ENCODE measurements at regions not wholly inside any gene's neighbourhood (a gene's known extent, or its start where the extent isn't known, plus 50 kb on each side); places are given as distances from the start of the nearest gene placed in this dataset.

DNA sequence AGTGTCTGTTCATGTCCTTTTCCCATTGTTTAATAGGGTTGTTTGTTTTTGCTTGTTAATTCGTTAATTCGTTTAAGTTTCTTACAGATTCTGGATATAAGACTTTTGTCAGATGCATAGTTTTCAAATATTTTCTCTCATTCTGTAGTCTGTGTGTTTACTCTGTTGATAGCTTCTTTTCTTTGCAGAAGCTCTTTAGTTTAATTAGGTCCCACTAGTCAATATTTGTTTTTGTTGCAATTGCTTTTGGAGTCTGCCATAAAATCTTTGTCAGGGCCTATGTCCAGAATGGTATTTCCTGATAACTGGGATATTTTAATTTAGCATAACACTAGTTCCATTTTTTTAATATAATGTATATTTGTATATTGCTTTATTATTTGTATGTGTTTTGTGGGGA lies 1380.1 kb downstream of the SUCLG1 start:
- Histone ChIP-seq H3K9ac (ENCODE audit: low read length) (no peak overlapping the region), H3K4me1 (ENCODE audit: control insufficient read depth, insufficient read depth, low read length) (no peaks in the 10 kb centered on the region), H3K27me3 (replicated peaks; ENCODE audit: control insufficient read depth, insufficient read depth, low read length) (no peaks in the 10 kb centered on the region), H3K9me3 (ENCODE audit: control insufficient read depth, low read length) (no peaks in the 10 kb centered on the region), H3K36me3 (ENCODE audit: control insufficient read depth, insufficient read depth, low read length, severe bottlenecking) (no peaks in the 10 kb centered on the region), H3K4me3 (ENCODE audit: low read length) (no peak overlapping the region)
- DNase-seq (ENCODE audit: low read depth): no peak

DNA sequence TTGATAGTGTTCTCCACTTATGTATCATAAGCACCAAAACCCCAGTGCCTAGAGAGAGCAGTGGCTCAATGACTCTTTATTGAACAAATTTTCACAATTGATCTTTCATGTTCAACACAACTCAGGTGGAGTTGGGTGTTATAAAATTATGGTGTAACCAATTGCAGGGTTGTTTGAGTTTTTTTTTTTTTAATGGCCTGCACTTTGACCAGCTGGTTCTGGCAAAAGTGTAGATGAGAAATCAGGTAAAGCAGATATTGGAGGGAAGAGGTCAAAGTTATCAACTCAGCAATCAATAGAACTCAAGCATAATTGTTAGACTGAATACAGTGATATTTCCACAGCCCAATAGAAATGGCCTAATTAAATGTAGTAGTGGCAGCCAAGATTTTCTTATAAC lies 1386.3 kb downstream of the SUCLG1 start:
- H3K36me3 ChIP-seq (ENCODE audit: control insufficient read depth, insufficient read depth, low read length, severe bottlenecking): no peaks in the 10 kb centered on the region
- no peak overlapping the region for H3K9ac ChIP-seq (ENCODE audit: low read length)
- DNase-seq (ENCODE audit: low read depth): no peak
- no peaks in the 10 kb centered on the region for H3K27me3 ChIP-seq (replicated peaks; ENCODE audit: control insufficient read depth, insufficient read depth, low read length)
- no peak overlapping the region for H3K4me3 ChIP-seq (ENCODE audit: low read length)
- H3K9me3 ChIP-seq (ENCODE audit: control insufficient read depth, low read length): no peaks in the 10 kb centered on the region
- H3K4me1 ChIP-seq (ENCODE audit: control insufficient read depth, insufficient read depth, low read length): no peaks in the 10 kb centered on the region

DNA sequence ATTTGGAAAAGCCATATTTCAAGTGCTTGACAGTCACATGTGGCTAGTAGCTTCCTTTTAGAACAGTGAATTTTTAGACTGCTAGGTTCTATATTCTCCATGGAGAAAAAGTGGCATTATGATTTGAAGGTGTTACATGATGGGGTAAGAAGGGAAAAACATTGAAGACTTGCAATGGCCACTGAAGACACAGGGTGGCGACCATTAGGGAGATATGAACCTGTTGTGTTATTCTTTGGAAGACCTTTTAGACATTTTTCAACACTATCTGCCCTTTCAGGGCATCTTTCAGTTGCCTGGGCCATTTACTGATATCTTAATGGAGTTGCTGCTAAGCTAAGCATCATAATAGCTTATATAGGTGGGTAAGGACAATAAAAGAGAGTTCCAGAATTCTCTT lies 1387.2 kb downstream of the SUCLG1 start:
- no peaks in the 10 kb centered on the region for H3K9me3 ChIP-seq (ENCODE audit: control insufficient read depth, low read length)
- H3K9ac ChIP-seq (ENCODE audit: low read length): no peak overlapping the region
- H3K4me3 ChIP-seq (ENCODE audit: low read length): no peak overlapping the region
- no peaks in the 10 kb centered on the region for H3K36me3 ChIP-seq (ENCODE audit: control insufficient read depth, insufficient read depth, low read length, severe bottlenecking)
- DNase-seq (ENCODE audit: low read depth): no peak
- H3K4me1 ChIP-seq (ENCODE audit: control insufficient read depth, insufficient read depth, low read length): no peaks in the 10 kb centered on the region
- no peaks in the 10 kb centered on the region for H3K27me3 ChIP-seq (replicated peaks; ENCODE audit: control insufficient read depth, insufficient read depth, low read length)

DNA sequence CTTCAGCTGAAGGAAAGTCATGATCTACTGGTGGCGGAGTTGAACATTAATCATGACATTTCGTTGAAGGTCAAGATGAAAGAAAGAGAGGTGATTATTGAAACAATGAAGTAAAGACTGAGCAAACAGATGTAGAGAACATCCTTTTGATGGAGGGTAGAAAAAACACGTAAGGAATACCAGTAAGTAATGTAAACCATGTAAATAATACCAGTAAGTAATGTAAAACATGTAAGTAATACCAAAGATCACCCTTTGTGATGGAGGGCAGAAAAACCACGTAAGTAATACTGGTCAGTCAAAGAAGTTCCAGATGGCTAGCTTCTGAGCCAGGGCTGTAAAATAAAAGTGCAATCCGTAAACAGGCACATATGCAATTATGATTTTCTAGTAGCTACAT lies 1387.7 kb downstream of the SUCLG1 start:
- no peak for DNase-seq (ENCODE audit: low read depth)
- Histone ChIP-seq H3K9ac (ENCODE audit: low read length) (no peak overlapping the region), H3K27me3 (replicated peaks; ENCODE audit: control insufficient read depth, insufficient read depth, low read length) (no peaks in the 10 kb centered on the region), H3K36me3 (ENCODE audit: control insufficient read depth, insufficient read depth, low read length, severe bottlenecking) (no peaks in the 10 kb centered on the region), H3K9me3 (ENCODE audit: control insufficient read depth, low read length) (no peaks in the 10 kb centered on the region), H3K4me1 (ENCODE audit: control insufficient read depth, insufficient read depth, low read length) (no peaks in the 10 kb centered on the region), H3K4me3 (ENCODE audit: low read length) (no peak overlapping the region)

DNA sequence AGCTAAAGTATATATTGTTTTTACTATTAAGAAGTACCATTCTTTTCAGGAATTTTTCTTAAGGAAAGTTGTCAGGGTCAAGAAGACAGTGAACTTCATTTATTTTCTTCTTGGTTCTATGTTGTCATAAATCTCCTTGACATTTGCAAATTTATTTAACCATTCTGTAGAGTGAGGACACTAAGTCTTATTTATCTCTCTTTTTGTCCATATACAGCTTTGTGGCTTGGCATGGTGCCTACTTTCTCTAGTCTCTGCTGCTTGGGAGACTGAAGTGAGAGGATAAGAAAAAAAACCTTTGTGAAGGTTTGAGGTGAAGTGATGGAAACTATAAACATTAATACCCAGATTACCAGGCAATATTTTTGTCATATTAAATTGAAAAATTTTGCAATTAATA lies 1389.4 kb downstream of the SUCLG1 start:
- Histone ChIP-seq H3K27me3 (replicated peaks; ENCODE audit: control insufficient read depth, insufficient read depth, low read length) (no peaks in the 10 kb centered on the region), H3K4me3 (ENCODE audit: low read length) (no peak overlapping the region), H3K4me1 (ENCODE audit: control insufficient read depth, insufficient read depth, low read length) (no peaks in the 10 kb centered on the region), H3K9ac (ENCODE audit: low read length) (no peak overlapping the region), H3K36me3 (ENCODE audit: control insufficient read depth, insufficient read depth, low read length, severe bottlenecking) (no peaks in the 10 kb centered on the region), H3K9me3 (ENCODE audit: control insufficient read depth, low read length) (no peaks in the 10 kb centered on the region)
- peak; percentile 52 for DNase-seq (ENCODE audit: low read depth)

DNA sequence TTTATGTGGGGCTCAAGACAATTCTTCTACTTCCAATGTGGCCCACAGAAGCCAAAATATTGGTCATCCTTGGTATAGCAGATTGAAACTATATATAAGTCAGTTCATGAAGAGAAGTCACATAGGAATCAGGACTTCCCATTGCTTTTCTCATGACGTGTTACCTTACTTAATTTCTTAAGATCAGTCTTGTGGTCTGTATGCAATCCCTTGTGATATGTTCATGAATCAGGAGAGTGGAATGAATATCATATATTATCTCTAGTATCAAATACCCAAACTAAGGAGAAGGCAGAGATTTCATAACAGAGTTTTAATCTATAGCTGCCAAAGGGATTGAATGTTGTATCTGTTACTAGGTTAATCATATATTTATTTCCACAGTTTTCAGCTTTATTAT lies 1390.4 kb downstream of the SUCLG1 start:
- DNase-seq (ENCODE audit: low read depth): no peak
- H3K9ac ChIP-seq (ENCODE audit: low read length): no peak overlapping the region
- no peaks in the 10 kb centered on the region for H3K27me3 ChIP-seq (replicated peaks; ENCODE audit: control insufficient read depth, insufficient read depth, low read length)
- H3K9me3 ChIP-seq (ENCODE audit: control insufficient read depth, low read length): no peaks in the 10 kb centered on the region
- no peak overlapping the region for H3K4me3 ChIP-seq (ENCODE audit: low read length)
- no peaks in the 10 kb centered on the region for H3K36me3 ChIP-seq (ENCODE audit: control insufficient read depth, insufficient read depth, low read length, severe bottlenecking)
- no peaks in the 10 kb centered on the region for H3K4me1 ChIP-seq (ENCODE audit: control insufficient read depth, insufficient read depth, low read length)

DNA sequence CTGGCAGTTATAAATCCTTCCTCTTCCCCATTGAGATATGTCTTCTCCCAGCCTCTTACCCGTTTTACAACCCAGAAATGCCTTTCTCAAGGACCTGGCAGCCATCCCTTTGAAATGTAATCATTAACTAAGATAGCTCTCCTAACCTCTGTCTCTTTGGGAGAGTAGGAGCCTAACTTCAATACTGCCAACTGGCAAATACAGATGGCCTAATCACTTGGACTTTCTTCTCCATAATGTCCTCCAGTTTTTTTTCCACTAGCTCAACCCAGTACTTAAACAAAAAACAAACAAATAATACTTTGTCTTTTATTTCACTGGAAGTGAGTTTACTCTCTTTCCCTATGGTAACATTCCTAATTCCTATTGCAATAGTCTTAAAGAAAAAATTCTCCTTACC lies 1391.1 kb downstream of the SUCLG1 start:
- H3K4me3 ChIP-seq (ENCODE audit: low read length): no peak overlapping the region
- no peaks in the 10 kb centered on the region for H3K27me3 ChIP-seq (replicated peaks; ENCODE audit: control insufficient read depth, insufficient read depth, low read length)
- no peaks in the 10 kb centered on the region for H3K9me3 ChIP-seq (ENCODE audit: control insufficient read depth, low read length)
- H3K9ac ChIP-seq (ENCODE audit: low read length): no peak overlapping the region
- H3K36me3 ChIP-seq (ENCODE audit: control insufficient read depth, insufficient read depth, low read length, severe bottlenecking): no peaks in the 10 kb centered on the region
- DNase-seq (ENCODE audit: low read depth): no peak
- no peaks in the 10 kb centered on the region for H3K4me1 ChIP-seq (ENCODE audit: control insufficient read depth, insufficient read depth, low read length)

DNA sequence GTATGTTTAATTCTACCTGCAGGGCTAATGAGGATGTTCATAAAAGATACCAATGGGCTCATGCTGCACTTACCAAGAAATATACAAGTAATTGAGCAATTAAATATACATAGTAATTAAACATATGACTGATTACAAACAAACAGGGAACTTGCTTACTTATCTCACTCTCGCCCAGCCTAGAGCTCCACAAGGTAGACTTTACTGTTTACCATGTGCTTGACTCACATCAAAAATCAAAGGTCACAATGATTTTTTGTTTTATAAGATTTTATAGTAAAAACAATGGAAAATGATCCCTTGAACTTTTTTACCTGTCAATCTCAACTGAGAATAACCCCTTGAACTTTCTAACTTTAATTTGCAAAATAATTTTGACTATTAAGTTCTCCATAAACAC lies 1395.1 kb downstream of the SUCLG1 start:
- H3K27me3 ChIP-seq (replicated peaks; ENCODE audit: control insufficient read depth, insufficient read depth, low read length): no peaks in the 10 kb centered on the region
- no peak overlapping the region for H3K4me3 ChIP-seq (ENCODE audit: low read length)
- H3K9ac ChIP-seq (ENCODE audit: low read length): no peak overlapping the region
- no peak for DNase-seq (ENCODE audit: low read depth)
- no peaks in the 10 kb centered on the region for H3K4me1 ChIP-seq (ENCODE audit: control insufficient read depth, insufficient read depth, low read length)
- no peaks in the 10 kb centered on the region for H3K9me3 ChIP-seq (ENCODE audit: control insufficient read depth, low read length)
- no peaks in the 10 kb centered on the region for H3K36me3 ChIP-seq (ENCODE audit: control insufficient read depth, insufficient read depth, low read length, severe bottlenecking)

DNA sequence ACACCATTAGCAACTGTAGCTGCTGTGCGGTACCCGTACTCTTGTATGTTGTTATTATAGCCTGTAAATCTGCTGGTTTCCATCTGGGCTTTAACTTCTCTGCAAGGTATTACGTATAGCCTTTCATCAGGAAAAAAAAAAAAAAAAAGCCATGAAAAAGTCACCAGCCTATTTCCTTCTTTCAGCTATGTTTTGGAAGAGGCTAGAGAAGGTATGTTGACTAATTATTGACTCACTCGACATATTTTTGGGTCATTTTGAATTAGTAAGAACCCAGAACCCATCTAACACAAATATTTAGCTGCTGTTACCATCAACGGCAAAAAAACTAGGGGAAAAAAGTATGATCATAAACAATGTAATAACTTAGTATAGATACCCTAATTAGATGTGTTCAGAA lies 1395.6 kb downstream of the SUCLG1 start:
- Histone ChIP-seq H3K36me3 (ENCODE audit: control insufficient read depth, insufficient read depth, low read length, severe bottlenecking) (no peaks in the 10 kb centered on the region), H3K9ac (ENCODE audit: low read length) (no peak overlapping the region)

DNA sequence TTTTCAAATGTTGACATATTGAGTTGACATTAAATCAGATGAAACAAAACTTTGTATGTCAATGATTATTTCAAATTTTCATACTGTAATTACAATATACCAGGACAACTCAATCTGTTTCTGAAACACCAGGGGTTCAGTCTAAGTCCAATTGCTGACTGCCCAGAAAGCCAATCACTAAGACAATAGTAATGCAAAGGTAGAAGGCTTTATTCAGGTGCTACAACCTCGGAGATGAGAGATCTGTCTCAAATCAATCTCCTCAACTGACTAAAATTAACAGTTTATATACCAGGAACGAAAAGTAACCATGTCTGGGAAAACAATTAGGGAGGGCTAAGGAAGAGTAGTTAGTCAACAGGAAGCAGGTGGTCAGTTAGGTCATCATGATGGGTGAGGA lies 1400.4 kb downstream of the SUCLG1 start:
- no peak overlapping the region for H3K4me3 ChIP-seq (ENCODE audit: low read length)

More for the DNA sequence above, 1395.6 kb downstream of the SUCLG1 start:
- H3K9me3 ChIP-seq (ENCODE audit: control insufficient read depth, low read length): no peaks in the 10 kb centered on the region
- no peaks in the 10 kb centered on the region for H3K4me1 ChIP-seq (ENCODE audit: control insufficient read depth, insufficient read depth, low read length)
- H3K4me3 ChIP-seq (ENCODE audit: low read length): no peak overlapping the region
- DNase-seq (ENCODE audit: low read depth): no peak
- H3K27me3 ChIP-seq (replicated peaks; ENCODE audit: control insufficient read depth, insufficient read depth, low read length): no peaks in the 10 kb centered on the region

DNA sequence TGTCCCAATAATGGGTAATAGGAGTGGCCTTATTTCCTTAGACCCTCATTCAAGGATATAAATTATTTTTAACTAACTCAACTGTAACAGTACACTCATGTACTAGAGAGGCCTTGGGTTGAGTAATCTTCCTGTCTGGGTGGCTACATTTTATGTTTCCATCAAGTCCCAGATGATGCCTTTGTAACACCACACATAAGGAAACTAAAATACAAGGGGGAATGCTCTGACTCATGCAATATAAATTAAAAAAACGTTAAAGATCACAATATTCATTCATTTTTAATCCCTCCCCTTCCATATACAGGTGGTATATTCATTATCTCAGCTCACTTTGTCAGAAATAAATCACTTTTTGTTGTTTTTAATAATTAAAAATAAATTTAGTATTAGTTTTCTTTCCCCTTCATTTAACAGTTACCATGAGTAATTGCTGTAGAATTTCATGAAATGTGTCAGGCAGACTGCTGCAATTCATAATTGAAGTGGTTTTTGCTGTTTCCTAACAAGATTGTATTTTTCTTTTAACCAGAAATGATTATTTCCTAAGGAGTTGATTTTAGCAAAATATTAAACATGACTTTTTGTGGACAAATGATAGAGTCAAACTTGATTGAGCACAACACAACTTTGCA lies 1403.6 kb downstream of the SUCLG1 start:
- peak; percentile 89 for DNase-seq (ENCODE audit: low read depth)
- H3K9ac ChIP-seq (ENCODE audit: low read length): peak overlapping the region; percentile 10
- H3K4me1 ChIP-seq (ENCODE audit: control insufficient read depth, insufficient read depth, low read length): peaks cover 10% of the 10 kb centered on the region
- peak overlapping the region; percentile 27 for H3K4me3 ChIP-seq (ENCODE audit: low read length)
- H3K27me3 ChIP-seq (replicated peaks; ENCODE audit: control insufficient read depth, insufficient read depth, low read length): no peaks in the 10 kb centered on the region
- H3K9me3 ChIP-seq (ENCODE audit: control insufficient read depth, low read length): no peaks in the 10 kb centered on the region
- no peaks in the 10 kb centered on the region for H3K36me3 ChIP-seq (ENCODE audit: control insufficient read depth, insufficient read depth, low read length, severe bottlenecking)

More for the DNA sequence above, 1400.4 kb downstream of the SUCLG1 start:
- no peak for DNase-seq (ENCODE audit: low read depth)
- Histone ChIP-seq H3K9me3 (ENCODE audit: control insufficient read depth, low read length) (no peaks in the 10 kb centered on the region), H3K36me3 (ENCODE audit: control insufficient read depth, insufficient read depth, low read length, severe bottlenecking) (no peaks in the 10 kb centered on the region), H3K9ac (ENCODE audit: low read length) (no peak overlapping the region), H3K27me3 (replicated peaks; ENCODE audit: control insufficient read depth, insufficient read depth, low read length) (no peaks in the 10 kb centered on the region), H3K4me1 (ENCODE audit: control insufficient read depth, insufficient read depth, low read length) (peaks cover 10% of the 10 kb centered on the region)

DNA sequence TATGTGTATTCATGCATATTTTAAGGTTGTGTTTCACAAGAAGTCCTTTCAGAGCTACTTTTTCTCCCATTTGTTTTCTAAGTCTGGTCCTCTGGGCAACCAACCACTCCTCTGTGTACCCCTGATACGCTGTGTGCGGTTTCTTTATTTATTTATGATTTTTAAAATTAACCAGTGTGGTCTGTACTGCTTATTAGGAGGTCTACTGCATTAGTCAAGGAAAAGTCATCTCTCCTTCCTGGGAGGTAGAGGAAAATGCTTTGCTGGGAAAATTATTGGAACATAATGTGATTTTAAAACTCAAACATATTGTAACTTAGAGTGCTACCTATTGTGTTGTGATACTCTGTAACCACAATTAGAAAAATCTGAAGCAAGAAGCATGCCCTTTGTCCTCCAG lies 1404.3 kb downstream of the SUCLG1 start:
- Histone ChIP-seq H3K4me3 (ENCODE audit: low read length) (no peak overlapping the region), H3K27me3 (replicated peaks; ENCODE audit: control insufficient read depth, insufficient read depth, low read length) (no peaks in the 10 kb centered on the region), H3K9me3 (ENCODE audit: control insufficient read depth, low read length) (no peaks in the 10 kb centered on the region), H3K4me1 (ENCODE audit: control insufficient read depth, insufficient read depth, low read length) (peaks cover 10% of the 10 kb centered on the region), H3K36me3 (ENCODE audit: control insufficient read depth, insufficient read depth, low read length, severe bottlenecking) (no peaks in the 10 kb centered on the region), H3K9ac (ENCODE audit: low read length) (peak overlapping the region; percentile 10)
- DNase-seq (ENCODE audit: low read depth): no peak
